Spleen (tissue), 7 donors: ENCODE measurements at regions not wholly inside any gene's neighbourhood (a gene's known extent, or its start where the extent isn't known, plus 50 kb on each side); places are given as distances from the start of the nearest gene placed in this dataset.
"Not testable (repeated sequence)": the region's sequence is repeated elsewhere in the genome, so short reads cannot be mapped to it uniquely, and the experiment has no call there.

Experiments used
- POLR2A ChIP-seq, 3 donors: fragments of 450-650 bp; IDR thresholded peaks; one replicate each; pipeline ENCODE4 v1.5.1; 2017; ENCODE audit warnings: antibody characterized with exemption in 3 of 3, mild to moderate bottlenecking in 1 of 3
- POLR2AphosphoS5 ChIP-seq, 3 donors: sonication (generic); formaldehyde crosslinking; IDR thresholded peaks; one replicate each; pipeline ENCODE4 v1.5.1; 2017; ENCODE audit warnings: antibody characterized with exemption in 3 of 3
- TF ChIP-seq, protein P1 (sequence below), 11 experiments: fragments of 200-600 bp in 7 of 11; fragments of 450-650 bp in 4 of 11; sonication (generic) in 4 of 11; IDR thresholded peaks in 8 of 11; conservative IDR thresholded peaks in 3 of 11; 1 replicate in 7 of 11; 2 replicates in 4 of 11; pipeline versions ENCODE4 v1.4.0 to v1.8.0; 2016 to 2021; ENCODE audit warnings: antibody characterized with exemption in 11 of 11, inconsistent platforms in 4 of 11, mild to moderate bottlenecking in 1 of 11
- donor health status: DM: no; HTN: no; CAD: no; lungs with moderate emphysema.
- donor health status: DM: no; HTN: no; CAD: no.
- donor health status: DM: no; HTN: no; CAD: no.

- TF ChIP-seq, protein P1, sequence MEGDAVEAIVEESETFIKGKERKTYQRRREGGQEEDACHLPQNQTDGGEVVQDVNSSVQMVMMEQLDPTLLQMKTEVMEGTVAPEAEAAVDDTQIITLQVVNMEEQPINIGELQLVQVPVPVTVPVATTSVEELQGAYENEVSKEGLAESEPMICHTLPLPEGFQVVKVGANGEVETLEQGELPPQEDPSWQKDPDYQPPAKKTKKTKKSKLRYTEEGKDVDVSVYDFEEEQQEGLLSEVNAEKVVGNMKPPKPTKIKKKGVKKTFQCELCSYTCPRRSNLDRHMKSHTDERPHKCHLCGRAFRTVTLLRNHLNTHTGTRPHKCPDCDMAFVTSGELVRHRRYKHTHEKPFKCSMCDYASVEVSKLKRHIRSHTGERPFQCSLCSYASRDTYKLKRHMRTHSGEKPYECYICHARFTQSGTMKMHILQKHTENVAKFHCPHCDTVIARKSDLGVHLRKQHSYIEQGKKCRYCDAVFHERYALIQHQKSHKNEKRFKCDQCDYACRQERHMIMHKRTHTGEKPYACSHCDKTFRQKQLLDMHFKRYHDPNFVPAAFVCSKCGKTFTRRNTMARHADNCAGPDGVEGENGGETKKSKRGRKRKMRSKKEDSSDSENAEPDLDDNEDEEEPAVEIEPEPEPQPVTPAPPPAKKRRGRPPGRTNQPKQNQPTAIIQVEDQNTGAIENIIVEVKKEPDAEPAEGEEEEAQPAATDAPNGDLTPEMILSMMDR (IDR thresholded peaks at IDR 0.05 in 8 of 11, conservative IDR thresholded peaks at IDR 0.05 in 3 of 11): not testable (repeated sequence)
- not testable (repeated sequence) for TF ChIP-seq POLR2A, POLR2AphosphoS5 (IDR thresholded peaks at IDR 0.05)
Measured at GRCh38 chr2:62320137-62320536, 124.2 kb downstream of the B3GNT2 start.
